ENCODE measurements at regions not wholly inside any gene's neighbourhood (a gene's known extent, or its start where the extent isn't known, plus 50 kb on each side); places are given as distances from the start of the nearest gene placed in this dataset.

DNA sequence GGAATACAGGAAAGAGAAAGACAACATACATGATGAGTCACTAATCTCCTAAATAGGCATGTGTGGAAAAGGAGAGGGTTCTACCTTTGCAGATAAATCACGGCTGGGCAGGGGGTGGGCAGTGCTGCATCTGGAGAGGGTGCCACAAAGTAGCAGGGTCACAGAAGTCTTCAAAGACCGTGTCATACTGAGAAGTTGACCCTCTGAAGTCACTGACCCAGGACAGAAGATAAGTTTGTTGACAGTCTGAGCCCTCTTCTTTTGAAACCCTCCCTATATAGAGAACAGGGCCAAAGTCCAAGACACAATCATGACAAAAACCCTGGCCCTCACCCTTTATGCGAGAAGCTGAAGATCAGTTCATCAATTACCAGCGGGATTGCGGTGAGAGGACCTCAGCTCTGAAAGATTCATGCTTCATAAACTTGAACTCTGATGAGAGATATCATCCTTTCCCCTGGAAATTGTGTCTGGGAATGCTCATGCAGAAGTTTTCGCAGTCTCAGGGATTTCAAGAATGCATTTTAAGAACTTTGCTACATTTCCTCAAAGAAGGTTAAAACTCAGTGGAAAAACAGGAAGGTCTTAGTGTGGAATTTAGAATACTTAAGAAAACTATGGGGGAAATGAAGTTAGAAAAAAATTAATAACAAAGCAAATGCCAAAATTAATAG lies 129.5 kb downstream of the FAM124B start:
- TF ChIP-seq EZH2phosphoT487 (IDR thresholded peaks at IDR 0.05; ENCODE audit: low read depth, severe bottlenecking, unreplicated experiment): no peak
- TF ChIP-seq, protein P1, sequence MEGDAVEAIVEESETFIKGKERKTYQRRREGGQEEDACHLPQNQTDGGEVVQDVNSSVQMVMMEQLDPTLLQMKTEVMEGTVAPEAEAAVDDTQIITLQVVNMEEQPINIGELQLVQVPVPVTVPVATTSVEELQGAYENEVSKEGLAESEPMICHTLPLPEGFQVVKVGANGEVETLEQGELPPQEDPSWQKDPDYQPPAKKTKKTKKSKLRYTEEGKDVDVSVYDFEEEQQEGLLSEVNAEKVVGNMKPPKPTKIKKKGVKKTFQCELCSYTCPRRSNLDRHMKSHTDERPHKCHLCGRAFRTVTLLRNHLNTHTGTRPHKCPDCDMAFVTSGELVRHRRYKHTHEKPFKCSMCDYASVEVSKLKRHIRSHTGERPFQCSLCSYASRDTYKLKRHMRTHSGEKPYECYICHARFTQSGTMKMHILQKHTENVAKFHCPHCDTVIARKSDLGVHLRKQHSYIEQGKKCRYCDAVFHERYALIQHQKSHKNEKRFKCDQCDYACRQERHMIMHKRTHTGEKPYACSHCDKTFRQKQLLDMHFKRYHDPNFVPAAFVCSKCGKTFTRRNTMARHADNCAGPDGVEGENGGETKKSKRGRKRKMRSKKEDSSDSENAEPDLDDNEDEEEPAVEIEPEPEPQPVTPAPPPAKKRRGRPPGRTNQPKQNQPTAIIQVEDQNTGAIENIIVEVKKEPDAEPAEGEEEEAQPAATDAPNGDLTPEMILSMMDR (IDR thresholded peaks at IDR 0.05; ENCODE audit: poor library complexity): no peak
- TF ChIP-seq EZH2 (IDR thresholded peaks at IDR 0.05; ENCODE audit: borderline replicate concordance): no peak
- Histone ChIP-seq H4K20me1 (ENCODE audit: insufficient read depth, poor library complexity, severe bottlenecking) (no peaks in the 10 kb centered on the region), H3K27me3 (no peaks in the 10 kb centered on the region), H3K4me1 (ENCODE audit: insufficient read depth) (peaks cover 20% of the 10 kb centered on the region), H3K27ac (peak overlapping the region; percentile 64), H3K79me2 (no peaks in the 10 kb centered on the region), H3K9me2 (replicated peaks; ENCODE audit: insufficient read depth) (no peaks in the 10 kb centered on the region), H3K4me2 (peak overlapping the region; percentile 36), H3K9me3 (ENCODE audit: low read depth) (no peaks in the 10 kb centered on the region), H2AFZ (no peak overlapping the region), H3K4me3 (no peak overlapping the region), H3K36me3 (replicated peaks; ENCODE audit: insufficient read depth, low read depth) (no peaks in the 10 kb centered on the region)
- 49% methylated on average over 6 of the region's 6 CpGs for WGBS (ENCODE audit: low lambda C conversion rate, missing lambda C conversion rate)
- DNase-seq (ENCODE audit: low spot score): peak; percentile 23

DNA sequence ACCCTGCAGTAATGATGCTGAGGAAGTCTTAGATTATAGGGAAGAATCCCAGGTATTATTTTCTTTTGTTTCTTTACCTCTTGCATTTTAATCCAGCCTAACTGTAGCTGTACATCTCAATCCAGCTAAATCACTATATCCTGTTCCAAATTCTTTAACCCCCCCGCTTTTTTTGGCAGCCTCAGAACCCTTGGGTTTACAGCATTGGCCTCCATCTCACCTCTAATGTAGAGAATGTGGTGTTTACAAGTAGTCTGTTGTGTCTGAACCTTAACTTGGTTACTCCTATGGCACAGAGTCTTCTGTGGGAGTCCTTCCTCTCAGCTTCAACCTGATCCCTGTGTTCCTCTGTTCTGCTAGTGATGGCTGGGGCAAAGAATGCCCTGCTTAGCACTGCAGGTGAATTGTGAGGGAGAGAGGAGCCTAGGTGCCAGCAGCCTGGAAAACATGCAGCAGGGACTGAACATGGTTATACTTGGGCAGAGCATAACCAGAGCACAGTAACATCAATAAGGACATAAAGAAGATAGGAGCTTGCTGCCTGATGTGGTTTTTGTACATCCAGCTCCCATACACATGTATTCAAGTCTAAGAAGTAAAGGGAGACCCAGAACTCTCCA lies 130.2 kb downstream of the FAM124B start:
- peaks cover 20% of the 10 kb centered on the region for H3K4me1 ChIP-seq (ENCODE audit: insufficient read depth)
- no peaks in the 10 kb centered on the region for H3K9me2 ChIP-seq (replicated peaks; ENCODE audit: insufficient read depth)
- DNase-seq (ENCODE audit: low spot score): no peak
- H2AFZ ChIP-seq: no peak overlapping the region
- no peaks in the 10 kb centered on the region for H4K20me1 ChIP-seq (ENCODE audit: insufficient read depth, poor library complexity, severe bottlenecking)
- H3K79me2 ChIP-seq: no peaks in the 10 kb centered on the region
- TF ChIP-seq, protein P1 (IDR thresholded peaks at IDR 0.05; ENCODE audit: poor library complexity): no peak
- no peak for TF ChIP-seq EZH2phosphoT487 (IDR thresholded peaks at IDR 0.05; ENCODE audit: low read depth, severe bottlenecking, unreplicated experiment)
- TF ChIP-seq EZH2 (IDR thresholded peaks at IDR 0.05; ENCODE audit: borderline replicate concordance): no peak
- WGBS (ENCODE audit: low lambda C conversion rate, missing lambda C conversion rate): 87% methylated on average over 1 of the region's 1 CpG
- no peaks in the 10 kb centered on the region for H3K9me3 ChIP-seq (ENCODE audit: low read depth)
- H3K4me2 ChIP-seq: peak overlapping the region; percentile 36
- no peaks in the 10 kb centered on the region for H3K36me3 ChIP-seq (replicated peaks; ENCODE audit: insufficient read depth, low read depth)
- no peak overlapping the region for H3K4me3 ChIP-seq
- H3K27ac ChIP-seq: peak overlapping the region; percentile 64
- H3K27me3 ChIP-seq: no peaks in the 10 kb centered on the region

DNA sequence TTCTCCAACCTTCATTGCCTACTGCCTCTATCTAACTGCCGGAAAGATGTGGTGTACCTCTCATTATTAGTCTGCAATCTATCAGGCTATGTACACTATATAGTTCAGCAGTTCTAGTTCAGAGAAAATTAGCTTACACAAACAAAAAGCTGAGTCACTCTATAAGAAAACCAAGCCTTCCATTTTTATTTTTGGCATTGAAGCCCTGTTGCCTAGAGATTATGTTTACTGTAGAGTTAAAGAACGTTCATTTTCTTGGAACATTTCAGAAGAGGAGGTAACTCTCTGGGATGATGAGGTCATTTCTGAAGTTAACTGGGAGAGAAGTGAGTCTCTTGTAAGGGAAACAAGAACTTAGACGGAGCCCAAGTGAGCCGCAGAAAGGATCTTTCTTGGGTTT lies 133.5 kb downstream of the FAM124B start:
- Histone ChIP-seq H3K4me3 (no peak overlapping the region), H2AFZ (no peak overlapping the region), H3K9me2 (replicated peaks; ENCODE audit: insufficient read depth) (no peaks in the 10 kb centered on the region), H3K27me3 (no peaks in the 10 kb centered on the region), H3K36me3 (replicated peaks; ENCODE audit: insufficient read depth, low read depth) (no peaks in the 10 kb centered on the region), H3K9me3 (ENCODE audit: low read depth) (no peaks in the 10 kb centered on the region), H3K79me2 (no peaks in the 10 kb centered on the region), H3K4me1 (ENCODE audit: insufficient read depth) (peaks cover 26% of the 10 kb centered on the region), H4K20me1 (ENCODE audit: insufficient read depth, poor library complexity, severe bottlenecking) (no peaks in the 10 kb centered on the region), H3K27ac (peak overlapping the region; percentile 80), H3K4me2 (peak overlapping the region; percentile 8)
- no peak for TF ChIP-seq EZH2 (IDR thresholded peaks at IDR 0.05; ENCODE audit: borderline replicate concordance)
- TF ChIP-seq EZH2phosphoT487 (IDR thresholded peaks at IDR 0.05; ENCODE audit: low read depth, severe bottlenecking, unreplicated experiment): no peak
- TF ChIP-seq, protein P1 (IDR thresholded peaks at IDR 0.05; ENCODE audit: poor library complexity): no peak
- DNase-seq (ENCODE audit: low spot score): peak; percentile 72
- 36% methylated on average over 4 of the region's 4 CpGs for WGBS (ENCODE audit: low lambda C conversion rate, missing lambda C conversion rate)

Measured in hepatocyte (in vitro differentiated cells).